NCI-H2081 (cell line): ENCODE measurements at regions not wholly inside any gene's neighbourhood (a gene's known extent, or its start where the extent isn't known, plus 50 kb on each side); places are given as distances from the start of the nearest gene placed in this dataset.

Experiments used
- DNase-seq, 2 experiments: peaks; one replicate each; lab custom pipeline; 2025; lab: John Stamatoyannopoulos, UW

GRCh38 chr7:46675456-46675855 is 754.4 kb upstream of the IGFBP3 start:
- no peak for DNase-seq

DNA sequence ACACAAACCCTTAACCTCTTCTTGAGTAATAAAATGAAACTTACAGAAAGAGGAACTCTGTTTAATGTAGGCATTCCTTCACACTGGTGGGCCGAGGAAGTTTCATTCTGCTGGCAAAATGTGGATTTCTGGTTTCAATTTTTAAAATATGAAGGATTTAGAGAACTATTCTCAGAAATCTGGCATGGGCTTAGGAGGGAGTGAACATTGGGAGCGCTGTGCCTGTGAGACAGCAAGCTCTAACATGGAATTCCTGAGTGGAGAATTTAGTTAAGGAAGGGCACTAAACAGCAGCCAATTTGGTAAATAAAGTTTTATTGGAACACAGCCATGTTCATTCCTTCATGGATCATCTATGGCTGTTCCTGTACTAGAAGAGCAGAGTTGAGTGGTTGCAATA is 751.8 kb upstream of the IGFBP3 start:
- no peak for DNase-seq

GRCh38 chr7:46671108-46671769 is 750.2 kb upstream of the IGFBP3 start:
- no peak for DNase-seq

DNA sequence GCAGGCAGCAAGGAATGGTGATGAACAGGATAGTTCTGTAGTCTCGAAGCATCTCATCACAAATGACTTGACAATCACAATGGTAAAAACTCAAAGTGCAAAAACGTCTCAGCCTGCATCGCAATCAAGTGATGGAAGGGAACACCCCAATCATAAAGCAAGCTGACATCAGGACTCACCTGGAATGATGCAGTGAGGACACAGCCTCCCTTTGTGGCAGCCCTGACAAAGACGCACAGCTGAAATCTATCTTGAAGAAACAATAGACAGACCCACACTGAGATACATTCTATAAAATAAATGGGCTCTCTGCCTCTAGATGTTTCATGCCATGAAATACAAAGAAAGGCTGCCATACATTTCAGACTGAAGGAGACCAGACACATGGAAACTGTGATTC is 748.0 kb upstream of the IGFBP3 start:
- DNase-seq = no peak

- no peak for DNase-seq
These were observed 743.4 kb upstream of the IGFBP3 start for GRCh38 chr7:46664453-46664852.

GRCh38 chr7:46663025-46663424 is 742.0 kb upstream of the IGFBP3 start:
- no peak for DNase-seq

GRCh38 chr7:46661431-46661830 is 740.4 kb upstream of the IGFBP3 start:
- DNase-seq = no peak

GRCh38 chr7:46660402-46660980 is 739.4 kb upstream of the IGFBP3 start:
- no peak for DNase-seq

DNA sequence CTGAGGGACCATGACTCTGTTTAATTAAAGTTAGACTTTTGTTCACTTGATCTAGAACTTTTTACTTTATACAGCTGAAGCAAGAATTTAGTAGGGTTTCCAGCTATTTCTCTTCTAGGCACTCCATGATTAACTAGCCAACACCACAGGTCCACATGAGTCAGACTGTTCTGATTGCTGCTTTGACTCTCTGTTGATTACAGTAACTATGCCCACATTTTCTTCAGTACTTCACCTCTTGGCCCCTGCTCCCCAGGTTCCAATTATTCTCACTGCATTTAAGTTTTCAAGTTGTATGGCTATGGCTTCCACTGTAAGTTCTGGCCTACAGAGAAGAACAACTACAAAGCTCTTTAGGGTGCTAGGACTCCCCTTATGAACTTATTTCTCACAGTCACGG is 737.2 kb upstream of the IGFBP3 start:
- no peak for DNase-seq

GRCh38 chr7:46654546-46655443 is 733.7 kb upstream of the IGFBP3 start:
- DNase-seq = no peak

GRCh38 chr7:46653848-46654247 is 732.8 kb upstream of the IGFBP3 start:
- DNase-seq = no peak

GRCh38 chr7:46652317-46652716 is 731.2 kb upstream of the IGFBP3 start:
- DNase-seq = no peak

GRCh38 chr7:46651561-46652088 is 730.6 kb upstream of the IGFBP3 start:
- no peak for DNase-seq

- DNase-seq = no peak
These were observed 730.0 kb upstream of the IGFBP3 start for GRCh38 chr7:46651070-46651469.

DNA sequence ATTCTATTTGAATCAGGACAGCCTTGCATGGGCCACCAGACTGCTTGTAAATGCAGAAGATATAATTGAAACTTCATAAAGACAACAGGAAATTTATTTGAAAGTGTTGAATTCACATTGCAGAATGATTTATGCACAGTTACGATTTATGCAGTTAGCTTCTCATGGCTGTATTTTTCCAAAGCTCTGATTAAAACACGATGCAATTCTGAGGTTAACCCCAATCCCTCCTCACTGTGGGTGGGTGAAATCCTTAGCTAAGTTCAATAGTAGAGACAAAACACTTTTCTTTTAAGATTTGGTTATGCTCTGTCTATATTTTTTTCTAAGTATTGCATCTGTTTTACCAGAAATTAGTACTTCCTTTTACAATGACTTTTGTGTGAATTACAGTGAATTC is 728.8 kb upstream of the IGFBP3 start:
- no peak for DNase-seq

- DNase-seq = no peak
These were observed 717.0 kb upstream of the IGFBP3 start for GRCh38 chr7:46637793-46638735.

- no peak for DNase-seq
These were observed 715.0 kb upstream of the IGFBP3 start for GRCh38 chr7:46636022-46636421.

DNA sequence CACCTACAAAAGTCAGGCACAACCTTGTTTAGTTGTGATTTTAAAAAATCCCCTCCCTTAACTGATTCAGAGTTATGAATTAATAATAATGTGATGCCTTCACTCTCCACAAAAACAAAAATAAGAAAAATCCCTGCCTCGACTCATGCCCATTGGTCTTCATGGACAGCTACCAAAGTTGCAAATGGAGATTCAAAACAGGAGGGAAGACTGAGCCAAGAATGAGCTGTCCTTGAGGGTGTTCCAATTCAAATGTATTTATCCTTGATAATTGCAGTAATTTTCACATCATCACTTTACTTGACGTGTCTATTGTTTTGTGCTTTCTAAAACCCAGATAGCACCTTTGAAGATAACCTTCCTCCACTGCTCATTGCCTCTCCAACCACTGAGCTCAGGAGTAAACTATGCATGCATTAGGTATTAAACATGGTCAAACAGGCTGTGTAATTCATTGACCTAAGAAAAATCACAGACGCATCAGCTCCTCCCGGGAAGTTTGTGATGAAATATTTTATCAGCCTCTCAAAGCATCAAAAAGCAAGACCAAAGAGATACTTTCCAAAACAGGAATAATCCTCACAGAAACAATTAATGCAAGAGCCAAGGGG is 712.7 kb upstream of the IGFBP3 start:
- no peak for DNase-seq

GRCh38 chr7:46633200-46633599 is 712.1 kb upstream of the IGFBP3 start:
- no peak for DNase-seq

GRCh38 chr7:46630031-46630430 is 709.0 kb upstream of the IGFBP3 start:
- no peak for DNase-seq

GRCh38 chr7:46628389-46628788 is 707.3 kb upstream of the IGFBP3 start:
- no peak for DNase-seq
